Smooth muscle cell (in vitro differentiated cells): ENCODE measurements at regions not wholly inside any gene's neighbourhood (a gene's known extent, or its start where the extent isn't known, plus 50 kb on each side); places are given as distances from the start of the nearest gene placed in this dataset.

Experiments
- DNase-seq: peaks from one replicate; lab custom pipeline; 2025; ENCODE audit not compliant: unreplicated experiment; lab: John Stamatoyannopoulos, UW
- H2AFZ ChIP-seq: fragments of 200-600 bp; sonication (generic); 2 replicates; pipeline ENCODE4 v1.6.0; 2016; ENCODE audit warnings: antibody characterized with exemption, low read depth, mild to moderate bottlenecking
- H3F3A ChIP-seq: fragments of 200-600 bp; sonication (generic); 2 replicates; pipeline ENCODE4 v1.6.0; 2017; ENCODE audit warnings: antibody characterized with exemption, low read depth
- H3K27ac ChIP-seq: fragments of 200-600 bp; sonication (generic); 2 replicates; pipeline ENCODE4 v1.5.1; 2016; ENCODE audit warnings: low read depth, mild to moderate bottlenecking
- H3K27me3 ChIP-seq: fragments of 200-600 bp; sonication (generic); 2 replicates; pipeline ENCODE4 v1.6.1; 2016; ENCODE audit warnings: low read depth, mild to moderate bottlenecking
- H3K36me3 ChIP-seq: fragments of 200-600 bp; sonication (generic); 2 replicates; pipeline ENCODE4 v1.5.1; 2016; ENCODE audit warnings: low read depth
- H3K4me1 ChIP-seq: fragments of 200-600 bp; sonication (generic); 2 replicates; pipeline ENCODE4 v1.5.1; 2016; ENCODE audit warnings: low read depth
- H3K4me2 ChIP-seq: fragments of 200-600 bp; sonication (generic); 2 replicates; pipeline ENCODE4 v1.6.0; 2016; ENCODE audit warnings: mild to moderate bottlenecking
- H3K4me3 ChIP-seq: fragments of 200-600 bp; sonication (generic); 2 replicates; pipeline ENCODE4 v1.5.1; 2016; ENCODE audit warnings: mild to moderate bottlenecking
- H3K79me2 ChIP-seq: fragments of 200-600 bp; sonication (generic); 2 replicates; pipeline ENCODE4 v1.6.0; 2016; ENCODE audit warnings: low read depth, mild to moderate bottlenecking
- H3K9ac ChIP-seq: fragments of 200-600 bp; sonication (generic); 2 replicates; pipeline ENCODE4 v1.6.0; 2016; ENCODE audit warnings: low read depth
- H3K9me3 ChIP-seq: fragments of 200-600 bp; sonication (generic); replicated peaks from 2 replicates; pipeline ENCODE4 v1.5.1; 2016; ENCODE audit warnings: low read depth
- H4K20me1 ChIP-seq: fragments of 200-600 bp; sonication (generic); 2 replicates; pipeline ENCODE4 v1.6.0; 2016; ENCODE audit warnings: low read depth
- WGBS: methylation state at CpG from one replicate; pipeline ENCODE4 v1.1.7; 2016; ENCODE audit warnings: low lambda C conversion rate; 5-methylcytosine and 5-hydroxymethylcytosine counted together
- TF ChIP-seq, protein P1 (sequence below): fragments of 200-600 bp; sonication (generic); IDR thresholded peaks from 2 replicates; pipeline ENCODE4 v1.5.1; 2017; ENCODE audit warnings: borderline replicate concordance, mild to moderate bottlenecking, antibody characterized with exemption; ENCODE audit not compliant: insufficient read depth, poor library complexity, severe bottlenecking

GRCh38 chr12:108400481-108400880 lies 61.4 kb upstream of the CMKLR1 start:
- Histone ChIP-seq H3K4me1 (peaks cover 10% of the 10 kb centered on the region), H3K27ac (no peak overlapping the region), H4K20me1 (no peaks in the 10 kb centered on the region), H3K9ac (no peak overlapping the region), H3K36me3 (no peaks in the 10 kb centered on the region), H3K4me3 (no peak overlapping the region), H3F3A (no peaks in the 10 kb centered on the region), H3K27me3 (no peaks in the 10 kb centered on the region), H2AFZ (no peak overlapping the region), H3K79me2 (no peaks in the 10 kb centered on the region), H3K9me3 (no peaks in the 10 kb centered on the region), H3K4me2 (no peak overlapping the region)
- 94% methylated on average over 2 of the region's 2 CpGs for WGBS
- TF ChIP-seq, protein P1, sequence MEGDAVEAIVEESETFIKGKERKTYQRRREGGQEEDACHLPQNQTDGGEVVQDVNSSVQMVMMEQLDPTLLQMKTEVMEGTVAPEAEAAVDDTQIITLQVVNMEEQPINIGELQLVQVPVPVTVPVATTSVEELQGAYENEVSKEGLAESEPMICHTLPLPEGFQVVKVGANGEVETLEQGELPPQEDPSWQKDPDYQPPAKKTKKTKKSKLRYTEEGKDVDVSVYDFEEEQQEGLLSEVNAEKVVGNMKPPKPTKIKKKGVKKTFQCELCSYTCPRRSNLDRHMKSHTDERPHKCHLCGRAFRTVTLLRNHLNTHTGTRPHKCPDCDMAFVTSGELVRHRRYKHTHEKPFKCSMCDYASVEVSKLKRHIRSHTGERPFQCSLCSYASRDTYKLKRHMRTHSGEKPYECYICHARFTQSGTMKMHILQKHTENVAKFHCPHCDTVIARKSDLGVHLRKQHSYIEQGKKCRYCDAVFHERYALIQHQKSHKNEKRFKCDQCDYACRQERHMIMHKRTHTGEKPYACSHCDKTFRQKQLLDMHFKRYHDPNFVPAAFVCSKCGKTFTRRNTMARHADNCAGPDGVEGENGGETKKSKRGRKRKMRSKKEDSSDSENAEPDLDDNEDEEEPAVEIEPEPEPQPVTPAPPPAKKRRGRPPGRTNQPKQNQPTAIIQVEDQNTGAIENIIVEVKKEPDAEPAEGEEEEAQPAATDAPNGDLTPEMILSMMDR: no peak
- DNase-seq: no peak

GRCh38 chr12:108400056-108400455 lies 60.9 kb upstream of the CMKLR1 start:
- no peaks in the 10 kb centered on the region for H3K36me3 ChIP-seq
- TF ChIP-seq, protein P1: no peak
- no peak overlapping the region for H3K9ac ChIP-seq
- no peak overlapping the region for H3K4me3 ChIP-seq
- no peaks in the 10 kb centered on the region for H3K79me2 ChIP-seq
- H3K4me1 ChIP-seq: peaks cover 10% of the 10 kb centered on the region
- no peaks in the 10 kb centered on the region for H4K20me1 ChIP-seq
- H3F3A ChIP-seq: no peaks in the 10 kb centered on the region
- no peaks in the 10 kb centered on the region for H3K27me3 ChIP-seq
- H2AFZ ChIP-seq: no peak overlapping the region
- no peak overlapping the region for H3K27ac ChIP-seq
- H3K4me2 ChIP-seq: no peak overlapping the region
- DNase-seq: no peak
- no peaks in the 10 kb centered on the region for H3K9me3 ChIP-seq
- 81% methylated on average over 3 of the region's 3 CpGs for whole genome bisulfite sequencing

DNA sequence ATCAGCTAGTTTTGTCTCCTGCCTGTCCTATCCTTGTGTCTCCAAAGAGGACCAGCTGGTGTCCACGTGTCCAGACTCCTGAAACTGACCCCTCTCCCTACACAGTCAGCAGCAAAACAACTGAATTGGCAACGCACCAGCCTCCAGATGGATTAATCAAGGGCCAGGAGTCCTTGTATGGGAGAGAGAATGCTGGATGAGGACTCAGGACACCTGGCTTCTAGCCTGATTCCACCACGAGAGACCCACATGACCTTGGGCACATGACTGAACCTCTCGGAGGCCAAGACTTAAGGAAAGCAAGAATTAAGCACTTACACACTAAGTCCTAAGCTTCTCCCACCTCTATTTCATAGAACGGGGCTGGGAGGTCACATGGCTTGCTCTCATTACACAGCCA lies 60.4 kb upstream of the CMKLR1 start:
- no peaks in the 10 kb centered on the region for H3K36me3 ChIP-seq
- 88% methylated on average over 5 of the region's 5 CpGs for WGBS
- DNase-seq: no peak
- no peaks in the 10 kb centered on the region for H4K20me1 ChIP-seq
- H3F3A ChIP-seq: no peaks in the 10 kb centered on the region
- no peak overlapping the region for H3K9ac ChIP-seq
- no peaks in the 10 kb centered on the region for H3K79me2 ChIP-seq
- TF ChIP-seq, protein P1: no peak
- H3K4me2 ChIP-seq: no peak overlapping the region
- no peaks in the 10 kb centered on the region for H3K27me3 ChIP-seq
- no peak overlapping the region for H2AFZ ChIP-seq
- H3K4me1 ChIP-seq: peaks cover 10% of the 10 kb centered on the region
- no peak overlapping the region for H3K4me3 ChIP-seq
- no peaks in the 10 kb centered on the region for H3K9me3 ChIP-seq
- H3K27ac ChIP-seq: no peak overlapping the region

DNA sequence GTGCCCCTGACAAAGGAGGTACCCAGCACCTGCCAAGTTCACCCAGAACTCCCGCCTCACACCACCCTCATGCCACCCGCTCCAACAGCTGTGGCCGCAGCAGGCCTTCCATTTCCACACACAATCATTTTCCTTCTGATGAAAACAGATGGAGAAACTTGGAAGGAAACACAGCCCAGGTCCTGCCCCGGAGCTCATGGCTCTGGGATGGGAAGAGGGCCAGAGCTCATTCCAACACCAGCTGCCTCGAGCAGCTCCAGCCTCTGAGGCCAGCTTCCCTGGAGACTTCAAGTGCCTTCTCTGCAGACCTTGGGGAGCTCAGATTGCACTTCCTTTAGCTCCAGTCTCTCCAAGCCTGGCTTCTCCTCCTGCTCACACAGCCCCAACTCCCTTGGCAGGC lies 55.1 kb upstream of the CMKLR1 start:
- WGBS: 79% methylated on average over 5 of the region's 5 CpGs
- no peak overlapping the region for H2AFZ ChIP-seq
- H3K36me3 ChIP-seq: no peaks in the 10 kb centered on the region
- no peaks in the 10 kb centered on the region for H4K20me1 ChIP-seq
- no peak overlapping the region for H3K9ac ChIP-seq
- no peak overlapping the region for H3K4me3 ChIP-seq
- peaks cover 10% of the 10 kb centered on the region for H3K4me1 ChIP-seq
- H3K27ac ChIP-seq: no peak overlapping the region
- H3K79me2 ChIP-seq: no peaks in the 10 kb centered on the region
- TF ChIP-seq, protein P1: no peak
- DNase-seq: no peak
- no peaks in the 10 kb centered on the region for H3K9me3 ChIP-seq
- H3F3A ChIP-seq: no peaks in the 10 kb centered on the region
- H3K27me3 ChIP-seq: no peaks in the 10 kb centered on the region
- H3K4me2 ChIP-seq: no peak overlapping the region
